ENCODE measurements at regions not wholly inside any gene's neighbourhood (a gene's known extent, or its start where the extent isn't known, plus 50 kb on each side); places are given as distances from the start of the nearest gene placed in this dataset.

- POLR2A ChIA-PET = interaction anchor here (0.5 kb wide), 1 partner anchor 182 kb away, joined by 3 read pairs; no protein-coding TSS in a partner anchor
- TF ChIP-seq CTCF (IDR thresholded peaks at IDR 0.05; ENCODE audit: low read depth, low read length) = no peak
- CTCF ChIA-PET = interaction anchor here (0.9 to 1.2 kb wide), 2 partner anchors 42 to 206 kb away, joined by 3 read pairs; no protein-coding TSS in a partner anchor
These were observed 135.9 kb upstream of the ZMIZ1 start for GRCh38 chr10:78932861-78933260.

GRCh38 chr10:78933828-78934531 lies 134.8 kb upstream of the ZMIZ1 start:
- ChIA-PET POLR2A (no interaction called here), CTCF (interaction anchor here (0.9 kb wide), 1 partner anchor 207 kb away, joined by 3 read pairs; no protein-coding TSS in a partner anchor)
- no peak for TF ChIP-seq CTCF (IDR thresholded peaks at IDR 0.05; ENCODE audit: low read depth, low read length)
- H3K27ac ChIP-seq (ENCODE audit: low read depth, low read length) = no peak overlapping the region
- DNase-seq (ENCODE audit: low read depth, low spot score) = no peak
- no peak overlapping the region for H3K4me3 ChIP-seq (ENCODE audit: low read depth, low read length)
- peaks cover 4% of the 10 kb centered on the region; the same call in 1 of the 2 replicates for H3K9me3 ChIP-seq (ENCODE audit: control insufficient read depth, insufficient read depth, low read length)
- H3K27me3 ChIP-seq (ENCODE audit: control insufficient read depth, insufficient read depth, low read length) = no peaks in the 10 kb centered on the region

More at GRCh38 chr10:78932861-78933260, 135.9 kb upstream of the ZMIZ1 start:
- Histone ChIP-seq H3K27me3 (ENCODE audit: control insufficient read depth, insufficient read depth, low read length) (no peaks in the 10 kb centered on the region), H3K4me3 (ENCODE audit: low read depth, low read length) (no peak overlapping the region), H3K27ac (ENCODE audit: low read depth, low read length) (no peak overlapping the region), H3K9me3 (ENCODE audit: control insufficient read depth, insufficient read depth, low read length) (peaks cover 4% of the 10 kb centered on the region; the same call in 1 of the 2 replicates)
- DNase-seq (ENCODE audit: low read depth, low spot score) = no peak

- TF ChIP-seq CTCF (IDR thresholded peaks at IDR 0.05; ENCODE audit: low read depth, low read length) = no peak
- H3K27me3 ChIP-seq (ENCODE audit: control insufficient read depth, insufficient read depth, low read length) = no peaks in the 10 kb centered on the region
- H3K9me3 ChIP-seq (ENCODE audit: control insufficient read depth, insufficient read depth, low read length) = peaks cover 4% of the 10 kb centered on the region; the same call in 1 of the 2 replicates
- H3K4me3 ChIP-seq (ENCODE audit: low read depth, low read length) = no peak overlapping the region
- DNase-seq (ENCODE audit: low read depth, low spot score) = no peak
- H3K27ac ChIP-seq (ENCODE audit: low read depth, low read length) = no peak overlapping the region
- CTCF ChIA-PET = interaction anchor here (1.2 kb wide), 1 partner anchor 10 kb away, joined by 3 read pairs; no protein-coding TSS in a partner anchor
- POLR2A ChIA-PET = interaction anchor here (0.6 kb wide), 1 partner anchor 133 kb away, joined by 3 read pairs; no protein-coding TSS in a partner anchor
These were observed 134.3 kb upstream of the ZMIZ1 start for GRCh38 chr10:78934532-78934898.

- POLR2A ChIA-PET = interaction anchor here (0.6 kb wide), 1 partner anchor 132 kb away, joined by 3 read pairs; no protein-coding TSS in a partner anchor
- Histone ChIP-seq H3K27ac (ENCODE audit: low read depth, low read length) (no peak overlapping the region), H3K4me3 (ENCODE audit: low read depth, low read length) (no peak overlapping the region), H3K27me3 (ENCODE audit: control insufficient read depth, insufficient read depth, low read length) (no peaks in the 10 kb centered on the region), H3K9me3 (ENCODE audit: control insufficient read depth, insufficient read depth, low read length) (peaks cover 4% of the 10 kb centered on the region; the same call in 1 of the 2 replicates)
- no peak for DNase-seq (ENCODE audit: low read depth, low spot score)
- CTCF ChIA-PET = interaction anchor here (1.2 kb wide), 1 partner anchor 9 kb away, joined by 3 read pairs; no protein-coding TSS in a partner anchor
- no peak for TF ChIP-seq CTCF (IDR thresholded peaks at IDR 0.05; ENCODE audit: low read depth, low read length)
These were observed 133.7 kb upstream of the ZMIZ1 start for GRCh38 chr10:78934994-78935602.
